MCF 10A (cell line): ENCODE measurements at regions not wholly inside any gene's neighbourhood (a gene's known extent, or its start where the extent isn't known, plus 50 kb on each side); places are given as distances from the start of the nearest gene placed in this dataset.
"Not testable (repeated sequence)": the region's sequence is repeated elsewhere in the genome, so short reads cannot be mapped to it uniquely, and the experiment has no call there.

Experiments used
- BruUV-seq: library from RNA; stranded (reverse); fragments of 400-500 nt; replicated peaks from 2 replicates; lab custom pipeline; 2021; lab: Mats Ljungman, UMichigan
- CTCF ChIA-PET: fragments of 300-600 bp; sonication (Branson Sonifier 250); formaldehyde crosslinking; extraction: SDS; loops from one replicate; lab custom pipeline; 2021; ENCODE audit warnings: antibody characterized with exemption, inconsistent platforms; lab: Yijun Ruan, JAX
- POLR2A ChIA-PET: fragments of 300-600, 350-650 bp; sonication (Branson Sonifier 250); formaldehyde crosslinking; extraction: SDS; loops from one replicate; lab custom pipeline; 2020; ENCODE audit warnings: antibody characterized with exemption, inconsistent platforms; lab: Yijun Ruan, JAX
- DNase-seq: peaks from one replicate; pipeline ENCODE4 v3.0.0-alpha.2; 2018; ENCODE audit not compliant: unreplicated experiment
- H3K27ac Mint-ChIP-seq: one replicate; pipeline ENCODE4 v1.8.0; 2022; ENCODE audit warnings: mild to moderate bottlenecking, low read depth, mixed read lengths; ENCODE audit not compliant: unreplicated experiment
- H3K27me3 Mint-ChIP-seq: one replicate; pipeline ENCODE4 v1.8.0; 2022; ENCODE audit warnings: mixed read lengths; ENCODE audit not compliant: insufficient read depth, unreplicated experiment
- H3K36me3 Mint-ChIP-seq: one replicate; pipeline ENCODE4 v1.8.0; 2022; ENCODE audit warnings: mild to moderate bottlenecking, moderate library complexity, mixed read lengths; ENCODE audit not compliant: insufficient read depth, unreplicated experiment
- H3K4me1 Mint-ChIP-seq: one replicate; pipeline ENCODE4 v1.8.0; 2022; ENCODE audit warnings: mixed read lengths; ENCODE audit not compliant: insufficient read depth, unreplicated experiment
- H3K4me3 Mint-ChIP-seq: one replicate; pipeline ENCODE4 v1.8.0; 2022; ENCODE audit warnings: mild to moderate bottlenecking, moderate library complexity, mixed read lengths; ENCODE audit not compliant: unreplicated experiment
- H3K9me3 Mint-ChIP-seq: one replicate; pipeline ENCODE4 v1.8.0; 2022; ENCODE audit warnings: mixed read lengths; ENCODE audit not compliant: unreplicated experiment
- CTCF ChIP-seq: fragments of 200-600 bp; IDR thresholded peaks from one replicate; pipeline ENCODE4 v1.8.0; 2022; ENCODE audit warnings: antibody characterized with exemption, mild to moderate bottlenecking; ENCODE audit not compliant: unreplicated experiment
- intact Hi-C: fragments of 100-400 bp; cut with micrococcal nuclease; formaldehyde crosslinking; loops from 2 replicates; pipeline ENCODE4 v1.14.1; 2022

- H3K9me3 Mint-ChIP-seq = peaks cover 18% of the 10 kb centered on the region
Observed at GRCh38 chr4:3611778-3612177, 79.6 kb upstream of the LRPAP1 start.

GRCh38 chr4:3610851-3611250, 78.6 kb upstream of the LRPAP1 start:
- POLR2A ChIA-PET, H3K27ac Mint-ChIP-seq, CTCF ChIA-PET, DNase-seq, H3K36me3 Mint-ChIP-seq, H3K4me3 Mint-ChIP-seq, intact Hi-C loops, H3K4me1 Mint-ChIP-seq, H3K27me3 Mint-ChIP-seq, BruUV-seq: not testable (repeated sequence)
- H3K9me3 Mint-ChIP-seq = peaks cover 18% of the 10 kb centered on the region

More at GRCh38 chr4:3611778-3612177, 79.6 kb upstream of the LRPAP1 start:
- H3K4me1 Mint-ChIP-seq = peaks cover 8% of the 10 kb centered on the region
- no peak for TF ChIP-seq CTCF
- BruUV-seq = no TSS peak
- H3K27me3 Mint-ChIP-seq = no peaks in the 10 kb centered on the region
- CTCF ChIA-PET = interaction anchor here (0.6 kb wide), 1 partner anchor 15 kb away, joined by 3 read pairs; no protein-coding TSS in a partner anchor
- no peak overlapping the region for H3K27ac Mint-ChIP-seq
- H3K4me3 Mint-ChIP-seq = no peak overlapping the region
- intact Hi-C loops = no loop called here
- POLR2A ChIA-PET = no interaction called here
- DNase-seq = no peak
- H3K36me3 Mint-ChIP-seq = no peaks in the 10 kb centered on the region

GRCh38 chr4:3609905-3610304, 77.7 kb upstream of the LRPAP1 start:
- H3K9me3 Mint-ChIP-seq = peaks cover 18% of the 10 kb centered on the region
- BruUV-seq, H3K36me3 Mint-ChIP-seq, H3K4me3 Mint-ChIP-seq, intact Hi-C loops, CTCF ChIA-PET, DNase-seq, H3K27me3 Mint-ChIP-seq, POLR2A ChIA-PET, H3K4me1 Mint-ChIP-seq, H3K27ac Mint-ChIP-seq: not testable (repeated sequence)

- ChIA-PET POLR2A (no interaction called here), CTCF (no interaction called here)
- Mint-ChIP-seq H3K27me3 (no peaks in the 10 kb centered on the region), H3K4me1 (no peaks in the 10 kb centered on the region), H3K4me3 (no peak overlapping the region), H3K36me3 (no peaks in the 10 kb centered on the region), H3K27ac (no peak overlapping the region), H3K9me3 (peaks cover 18% of the 10 kb centered on the region)
- no TSS peak for BruUV-seq
- no peak for TF ChIP-seq CTCF
- intact Hi-C loops = no loop called here
- no peak for DNase-seq
Observed at GRCh38 chr4:3607690-3608552, 75.7 kb upstream of the LRPAP1 start.

- H3K9me3 Mint-ChIP-seq = peaks cover 18% of the 10 kb centered on the region
- BruUV-seq, H3K27ac Mint-ChIP-seq, intact Hi-C loops, H3K4me3 Mint-ChIP-seq, H3K4me1 Mint-ChIP-seq, POLR2A ChIA-PET, CTCF ChIA-PET, H3K27me3 Mint-ChIP-seq, H3K36me3 Mint-ChIP-seq: not testable (repeated sequence)
- DNase-seq = peak; percentile 0
Observed at GRCh38 chr4:3606850-3607249, 74.6 kb upstream of the LRPAP1 start.

GRCh38 chr4:3606271-3606670, 74.0 kb upstream of the LRPAP1 start:
- H3K27me3 Mint-ChIP-seq, CTCF ChIA-PET, H3K36me3 Mint-ChIP-seq, POLR2A ChIA-PET, H3K27ac Mint-ChIP-seq, H3K4me1 Mint-ChIP-seq, intact Hi-C loops, H3K4me3 Mint-ChIP-seq, BruUV-seq, DNase-seq: not testable (repeated sequence)
- peaks cover 18% of the 10 kb centered on the region for H3K9me3 Mint-ChIP-seq
